Loucy (cell line): ENCODE measurements at regions not wholly inside any gene's neighbourhood (a gene's known extent, or its start where the extent isn't known, plus 50 kb on each side); places are given as distances from the start of the nearest gene placed in this dataset.

Experiments
- EZH2phosphoT487 ChIP-seq: fragments of 200-600 bp; IDR thresholded peaks from 2 replicates; pipeline ENCODE4 v1.6.1; 2018; ENCODE audit warnings: antibody characterized with exemption, mild to moderate bottlenecking, moderate library complexity, borderline replicate concordance
- TF ChIP-seq, protein P1 (sequence below): fragments of 200-600 bp; sonication (generic); conservative IDR thresholded peaks from 2 replicates; pipeline ENCODE4 v1.5.1; 2014; ENCODE audit warnings: mild to moderate bottlenecking, antibody characterized with exemption, low read length

DNA sequence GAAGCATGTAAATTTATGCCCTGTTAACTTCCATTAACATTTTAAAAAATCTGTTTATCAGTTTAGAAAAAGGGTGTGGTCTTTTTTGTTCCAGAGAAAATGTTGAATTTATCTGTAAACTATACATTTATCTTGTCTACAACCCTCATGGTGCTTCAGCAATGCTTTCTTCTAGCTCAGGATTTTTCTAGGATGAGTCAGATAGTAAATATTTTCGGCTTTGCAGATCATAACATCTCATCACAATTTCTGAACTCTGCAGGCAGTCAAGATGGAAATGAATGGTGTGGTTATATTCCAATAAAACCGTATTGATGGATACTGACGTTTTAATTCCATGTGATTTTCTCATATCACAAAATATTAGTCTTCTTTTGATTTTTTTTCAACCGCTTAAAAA is 70.5 kb upstream of the FOXB1 start:
- TF ChIP-seq, protein P1, sequence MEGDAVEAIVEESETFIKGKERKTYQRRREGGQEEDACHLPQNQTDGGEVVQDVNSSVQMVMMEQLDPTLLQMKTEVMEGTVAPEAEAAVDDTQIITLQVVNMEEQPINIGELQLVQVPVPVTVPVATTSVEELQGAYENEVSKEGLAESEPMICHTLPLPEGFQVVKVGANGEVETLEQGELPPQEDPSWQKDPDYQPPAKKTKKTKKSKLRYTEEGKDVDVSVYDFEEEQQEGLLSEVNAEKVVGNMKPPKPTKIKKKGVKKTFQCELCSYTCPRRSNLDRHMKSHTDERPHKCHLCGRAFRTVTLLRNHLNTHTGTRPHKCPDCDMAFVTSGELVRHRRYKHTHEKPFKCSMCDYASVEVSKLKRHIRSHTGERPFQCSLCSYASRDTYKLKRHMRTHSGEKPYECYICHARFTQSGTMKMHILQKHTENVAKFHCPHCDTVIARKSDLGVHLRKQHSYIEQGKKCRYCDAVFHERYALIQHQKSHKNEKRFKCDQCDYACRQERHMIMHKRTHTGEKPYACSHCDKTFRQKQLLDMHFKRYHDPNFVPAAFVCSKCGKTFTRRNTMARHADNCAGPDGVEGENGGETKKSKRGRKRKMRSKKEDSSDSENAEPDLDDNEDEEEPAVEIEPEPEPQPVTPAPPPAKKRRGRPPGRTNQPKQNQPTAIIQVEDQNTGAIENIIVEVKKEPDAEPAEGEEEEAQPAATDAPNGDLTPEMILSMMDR: no peak
- TF ChIP-seq EZH2phosphoT487: no peak
